ENCODE measurements at regions not wholly inside any gene's neighbourhood (a gene's known extent, or its start where the extent isn't known, plus 50 kb on each side); places are given as distances from the start of the nearest gene placed in this dataset.
A peak's percentile ranks its signal among the peaks of the same experiment; 100 is the strongest.

- TF ChIP-seq CTCF (IDR thresholded peaks at IDR 0.05; ENCODE audit: poor library complexity, severe bottlenecking) (no peak), TAF1 (IDR thresholded peaks at IDR 0.05; ENCODE audit: low read depth) (no peak), REST (IDR thresholded peaks at IDR 0.05; ENCODE audit: borderline replicate concordance) (no peak), EP300 (conservative IDR thresholded peaks at IDR 0.05; ENCODE audit: poor library complexity, severe bottlenecking) (peak; percentile 88), EZH2 (IDR thresholded peaks at IDR 0.05; ENCODE audit: borderline replicate concordance, insufficient read depth, low read length, poor library complexity, severe bottlenecking) (no peak), MXI1 (conservative IDR thresholded peaks at IDR 0.05; ENCODE audit: poor library complexity, severe bottlenecking) (no peak), RAD21 (conservative IDR thresholded peaks at IDR 0.05) (no peak), POLR2AphosphoS5 (IDR thresholded peaks at IDR 0.05) (peak; percentile 67), SMC3 (conservative IDR thresholded peaks at IDR 0.05; ENCODE audit: poor library complexity) (no peak)
Measured at GRCh38 chr3:25952133-25952532, 162.2 kb downstream of the OXSM start.

All from neural cell (in vitro differentiated cells).